GM21529 (cell line): ENCODE measurements at regions not wholly inside any gene's neighbourhood (a gene's known extent, or its start where the extent isn't known, plus 50 kb on each side); places are given as distances from the start of the nearest gene placed in this dataset.

Experiments used
- ATAC-seq: cut with Tn5 transposase; IDR thresholded peaks from one replicate; pipeline ENCODE4 v1.9.1; 2021; ENCODE audit not compliant: unreplicated experiment

DNA sequence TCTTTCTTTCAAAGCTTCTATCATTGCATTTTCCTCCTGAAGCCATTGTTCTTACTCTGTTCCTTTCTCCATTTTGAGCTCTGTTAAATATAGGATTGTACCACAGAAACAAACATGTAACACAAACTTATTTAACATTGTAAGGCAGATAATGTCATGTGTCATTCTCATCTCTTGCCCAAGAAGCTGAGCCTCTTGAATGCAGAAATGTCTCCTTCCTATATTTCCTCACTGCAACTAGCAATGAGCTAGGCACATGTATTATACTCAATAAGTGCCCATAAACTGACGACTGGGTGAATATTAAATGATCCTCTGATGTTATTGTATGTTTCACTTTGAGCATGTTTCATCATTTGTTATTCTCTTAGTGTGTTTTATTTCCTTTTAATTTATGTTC lies 56.7 kb upstream of the SLC7A11 start:
- no peak for ATAC-seq

- no peak for ATAC-seq
These were observed 56.3 kb upstream of the SLC7A11 start for GRCh38 chr4:138298431-138298830.

DNA sequence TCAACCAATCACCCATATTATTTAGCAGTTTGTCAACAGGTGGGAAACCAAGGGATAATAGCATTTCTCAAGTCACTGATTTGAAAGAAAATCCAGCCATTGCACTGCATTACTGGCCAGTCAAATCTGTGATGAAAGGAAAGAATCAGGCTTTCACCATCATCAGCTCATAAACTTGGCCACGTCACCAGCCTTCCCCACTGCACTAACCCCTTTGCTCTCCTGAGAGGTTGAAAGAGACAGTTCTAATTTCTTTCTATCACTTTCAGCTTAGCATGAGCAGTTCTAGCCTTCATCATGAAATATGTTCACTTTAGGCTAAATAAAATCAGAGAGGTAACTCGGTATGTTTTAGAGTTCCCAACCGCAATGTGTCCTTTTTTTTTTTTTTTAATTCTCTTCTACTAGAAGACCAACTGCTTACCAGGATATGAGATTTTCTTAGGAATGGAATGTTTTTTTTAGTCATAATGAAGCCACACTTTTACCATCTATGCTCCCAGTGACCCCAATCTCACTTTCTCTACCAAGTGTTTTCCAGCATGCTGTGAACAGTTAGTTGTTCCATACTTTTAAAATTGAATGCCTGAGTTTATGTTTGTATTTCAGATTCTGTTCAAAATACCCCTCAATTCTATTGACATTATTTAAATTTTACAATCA lies 55.7 kb upstream of the SLC7A11 start:
- no peak for ATAC-seq

- ATAC-seq = no peak
These were observed 50.2 kb upstream of the SLC7A11 start for GRCh38 chr4:138292321-138292720.
